22Rv1 (cell line): ENCODE measurements at regions not wholly inside any gene's neighbourhood (a gene's known extent, or its start where the extent isn't known, plus 50 kb on each side); places are given as distances from the start of the nearest gene placed in this dataset.

Experiments used
- ZFX ChIP-seq: fragments of 450-650 bp; IDR thresholded peaks from 2 replicates; pipeline ENCODE4 v1.6.1; 2017; ENCODE audit warnings: antibody characterized with exemption, borderline replicate concordance
- TF ChIP-seq, protein P1 (sequence below): fragments of 450-650 bp; IDR thresholded peaks from 2 replicates; pipeline ENCODE4 v1.5.1; 2017; ENCODE audit warnings: mild to moderate bottlenecking

DNA sequence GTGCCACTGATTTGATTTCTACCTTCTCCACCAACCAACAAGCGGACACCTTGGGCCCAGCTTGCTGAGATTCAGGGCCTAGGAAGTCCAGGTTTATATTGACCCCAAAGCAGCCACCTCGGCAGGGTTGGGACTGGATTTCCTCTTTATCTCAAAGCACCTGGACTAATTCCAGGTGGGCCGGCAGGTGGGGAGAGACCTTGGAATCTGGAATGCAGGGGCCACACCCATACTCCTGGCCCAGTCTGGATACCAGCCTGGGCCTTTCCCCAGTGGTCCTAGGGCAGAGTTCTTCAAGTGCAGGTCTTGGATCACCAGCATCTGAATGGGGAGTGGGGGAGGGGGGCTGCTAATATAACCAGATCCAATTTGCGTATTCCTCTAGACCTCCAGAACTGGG, 93.1 kb downstream of the PCDH1 start:
- TF ChIP-seq, protein P1, sequence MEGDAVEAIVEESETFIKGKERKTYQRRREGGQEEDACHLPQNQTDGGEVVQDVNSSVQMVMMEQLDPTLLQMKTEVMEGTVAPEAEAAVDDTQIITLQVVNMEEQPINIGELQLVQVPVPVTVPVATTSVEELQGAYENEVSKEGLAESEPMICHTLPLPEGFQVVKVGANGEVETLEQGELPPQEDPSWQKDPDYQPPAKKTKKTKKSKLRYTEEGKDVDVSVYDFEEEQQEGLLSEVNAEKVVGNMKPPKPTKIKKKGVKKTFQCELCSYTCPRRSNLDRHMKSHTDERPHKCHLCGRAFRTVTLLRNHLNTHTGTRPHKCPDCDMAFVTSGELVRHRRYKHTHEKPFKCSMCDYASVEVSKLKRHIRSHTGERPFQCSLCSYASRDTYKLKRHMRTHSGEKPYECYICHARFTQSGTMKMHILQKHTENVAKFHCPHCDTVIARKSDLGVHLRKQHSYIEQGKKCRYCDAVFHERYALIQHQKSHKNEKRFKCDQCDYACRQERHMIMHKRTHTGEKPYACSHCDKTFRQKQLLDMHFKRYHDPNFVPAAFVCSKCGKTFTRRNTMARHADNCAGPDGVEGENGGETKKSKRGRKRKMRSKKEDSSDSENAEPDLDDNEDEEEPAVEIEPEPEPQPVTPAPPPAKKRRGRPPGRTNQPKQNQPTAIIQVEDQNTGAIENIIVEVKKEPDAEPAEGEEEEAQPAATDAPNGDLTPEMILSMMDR, result no peak
- TF ChIP-seq ZFX, result no peak
